T-helper 1 cell treated with Interleukin-12 subunit alpha and Interleukin-12 subunit beta and Interleukin-4 antibody, amounts not matched to agents 30 ng/mL and 1 ng/mL, for 36 hours (primary cell): ENCODE measurements at regions not wholly inside any gene's neighbourhood (a gene's known extent, or its start where the extent isn't known, plus 50 kb on each side); places are given as distances from the start of the nearest gene placed in this dataset.

Experiments used
- intact Hi-C: fragments of 100-400 bp; cut with micrococcal nuclease; formaldehyde crosslinking; loops from one replicate; pipeline ENCODE4 v1.15.1; 2024

DNA sequence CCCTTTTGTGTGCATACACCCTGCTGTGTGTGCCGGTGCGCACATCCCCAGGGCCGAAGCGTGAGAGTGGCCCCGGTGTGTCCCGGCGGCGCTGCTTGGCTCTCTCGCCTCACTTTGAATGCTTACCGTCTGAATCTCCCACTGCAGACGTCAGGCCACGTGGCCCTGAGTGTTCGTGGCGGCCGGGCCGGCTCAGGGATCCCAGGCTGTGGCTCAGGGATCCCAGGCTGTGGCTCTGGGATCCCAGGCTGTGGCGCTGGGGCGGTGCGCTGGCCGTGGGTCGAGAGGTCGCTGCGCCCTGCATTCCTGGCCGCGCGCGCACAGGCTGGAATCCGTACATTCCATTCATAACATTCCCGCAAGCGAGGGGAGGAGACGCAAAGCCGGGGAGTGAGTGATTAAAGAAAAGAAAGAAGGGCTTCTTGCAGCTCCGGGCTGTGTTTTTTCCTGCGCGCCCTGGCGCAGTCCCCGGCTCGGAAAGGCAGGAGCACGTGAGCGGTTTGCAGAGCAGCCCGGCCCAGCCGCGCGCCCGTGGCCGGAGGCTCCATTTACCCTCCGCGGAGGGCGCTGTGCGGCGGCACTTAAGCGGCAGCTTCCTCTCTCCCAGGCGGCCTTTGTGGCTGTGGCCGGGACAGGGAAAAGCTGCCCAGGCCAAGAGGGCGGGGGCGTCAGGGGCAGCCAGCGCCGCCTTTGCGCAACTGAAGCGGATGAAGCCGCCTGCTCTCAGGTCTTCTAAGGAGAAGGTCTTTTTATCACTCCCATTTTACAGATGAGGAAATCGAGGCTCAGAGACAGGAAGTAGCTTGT lies 87.0 kb upstream of the ALDH1L1 start:
- intact Hi-C loops, result no loop called here

DNA sequence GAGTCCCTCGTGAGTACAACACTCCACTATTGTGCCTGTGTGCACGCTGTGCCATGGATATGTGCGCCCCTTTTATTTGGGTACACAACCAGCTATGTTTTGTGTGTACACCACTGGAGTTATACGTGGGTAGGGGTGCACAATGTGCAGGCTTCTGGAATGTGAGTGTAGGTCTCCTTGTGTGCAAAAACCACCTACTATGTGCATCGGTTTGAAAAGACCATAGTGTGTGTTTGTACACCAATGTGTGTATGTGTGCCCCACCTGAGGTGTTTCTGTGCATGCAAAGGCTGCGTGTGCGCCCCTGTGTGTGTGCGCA lies 86.4 kb upstream of the ALDH1L1 start:
- intact Hi-C loops, result no loop called here

GRCh38 chr3:126266291-126266840 lies 86.0 kb upstream of the ALDH1L1 start:
- intact Hi-C loops, result no loop called here

DNA sequence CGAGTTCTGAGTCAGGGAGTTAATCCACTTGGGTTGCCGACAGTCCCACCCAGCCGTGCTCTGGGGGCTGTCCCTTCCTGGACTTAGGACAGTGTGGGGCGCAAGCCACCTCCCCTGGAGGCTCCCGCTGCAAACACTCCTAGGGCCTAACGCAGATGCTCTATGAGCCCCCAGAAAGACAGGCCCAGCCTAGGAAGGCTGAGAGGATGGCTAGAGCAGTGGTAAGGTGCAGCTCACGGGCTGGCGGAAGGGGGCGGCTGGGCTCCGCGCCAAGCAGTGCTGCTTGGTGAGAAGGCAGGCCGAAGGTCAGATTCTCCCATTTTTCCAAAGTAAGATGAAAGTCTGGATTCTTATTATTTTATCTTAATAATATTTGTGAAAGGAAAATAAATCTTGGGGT lies 84.6 kb upstream of the ALDH1L1 start:
- intact Hi-C loops, result no loop called here

GRCh38 chr3:126264381-126264780 lies 84.0 kb upstream of the ALDH1L1 start:
- intact Hi-C loops, result no loop called here

DNA sequence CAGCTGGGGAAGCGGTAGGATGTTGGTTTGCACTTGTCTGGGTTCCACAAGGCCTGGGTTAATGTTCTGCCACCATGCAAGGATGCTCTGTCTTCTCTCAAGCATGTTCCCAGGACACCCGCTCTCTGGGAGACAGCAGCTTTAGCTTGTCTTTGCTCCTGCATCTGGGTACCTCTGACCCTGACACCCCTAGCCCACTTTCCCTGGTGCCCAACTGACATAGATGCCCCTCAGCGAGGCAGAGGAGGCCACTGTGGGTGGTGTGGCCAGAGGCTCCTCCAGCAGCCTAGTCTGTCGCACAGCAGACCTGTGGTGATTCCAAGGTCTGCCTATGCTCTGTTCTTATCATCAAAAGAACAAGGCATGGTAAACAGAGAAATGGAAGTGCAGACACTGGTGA lies 83.6 kb upstream of the ALDH1L1 start:
- intact Hi-C loops, result no loop called here

DNA sequence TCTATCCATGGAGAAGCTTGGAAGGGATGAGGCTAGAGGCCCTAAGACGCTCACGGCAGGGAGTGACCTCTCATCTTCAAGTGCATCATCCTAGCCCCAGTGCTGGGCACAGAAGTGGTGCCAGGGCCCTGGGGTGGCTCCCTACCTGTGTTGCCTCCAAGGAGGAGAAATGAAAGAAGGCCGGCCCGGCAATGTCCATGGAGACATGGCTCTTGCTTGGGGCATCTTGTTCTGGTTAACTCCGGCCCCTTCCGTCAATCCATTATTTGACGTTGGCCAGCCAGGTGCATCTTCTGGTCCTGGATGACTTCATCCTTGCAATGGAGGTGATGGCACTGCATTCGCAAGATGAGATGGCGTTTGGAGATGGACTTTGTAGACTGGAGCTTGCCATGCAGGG lies 83.2 kb upstream of the ALDH1L1 start:
- intact Hi-C loops, result no loop called here

DNA sequence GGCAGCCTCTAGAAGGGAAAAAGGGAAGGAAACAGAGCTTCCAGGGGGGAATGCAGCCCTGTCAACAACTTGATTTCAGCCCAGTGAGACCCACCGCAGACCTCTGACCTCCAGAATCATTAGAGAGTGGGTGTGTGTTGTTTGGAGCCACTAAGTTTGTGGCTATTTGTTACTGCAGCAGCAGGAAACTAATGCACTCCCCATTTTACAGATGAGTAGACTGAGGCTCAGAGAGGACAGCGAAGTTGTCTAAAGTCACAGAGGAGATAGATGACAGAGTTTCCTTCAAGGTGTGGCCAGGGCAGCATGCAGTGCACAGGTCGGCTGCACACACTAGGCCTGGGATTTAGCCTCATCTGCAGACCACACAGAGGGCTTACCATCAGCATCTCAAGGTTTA lies 81.8 kb upstream of the ALDH1L1 start:
- intact Hi-C loops, result no loop called here

DNA sequence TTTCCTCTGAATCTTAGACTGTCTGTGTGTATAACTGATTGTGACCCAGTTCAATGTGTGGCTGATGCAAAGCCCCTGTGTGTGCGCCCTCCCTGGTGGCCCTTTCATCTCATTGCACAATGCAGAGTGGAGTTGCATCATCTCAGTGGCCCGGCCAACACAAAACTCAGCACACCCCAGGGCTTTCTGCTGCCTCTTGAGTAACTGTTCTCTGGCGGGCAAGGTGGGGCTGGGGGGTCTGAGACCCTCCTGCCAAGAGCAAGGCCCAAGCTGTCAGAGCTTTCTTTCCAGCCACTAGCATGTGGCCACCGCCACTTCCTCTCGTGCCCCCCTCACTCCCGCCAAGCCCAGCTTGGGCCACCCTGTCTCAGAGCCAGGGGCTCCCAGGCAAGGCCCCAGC lies 80.7 kb upstream of the ALDH1L1 start:
- intact Hi-C loops, result no loop called here

DNA sequence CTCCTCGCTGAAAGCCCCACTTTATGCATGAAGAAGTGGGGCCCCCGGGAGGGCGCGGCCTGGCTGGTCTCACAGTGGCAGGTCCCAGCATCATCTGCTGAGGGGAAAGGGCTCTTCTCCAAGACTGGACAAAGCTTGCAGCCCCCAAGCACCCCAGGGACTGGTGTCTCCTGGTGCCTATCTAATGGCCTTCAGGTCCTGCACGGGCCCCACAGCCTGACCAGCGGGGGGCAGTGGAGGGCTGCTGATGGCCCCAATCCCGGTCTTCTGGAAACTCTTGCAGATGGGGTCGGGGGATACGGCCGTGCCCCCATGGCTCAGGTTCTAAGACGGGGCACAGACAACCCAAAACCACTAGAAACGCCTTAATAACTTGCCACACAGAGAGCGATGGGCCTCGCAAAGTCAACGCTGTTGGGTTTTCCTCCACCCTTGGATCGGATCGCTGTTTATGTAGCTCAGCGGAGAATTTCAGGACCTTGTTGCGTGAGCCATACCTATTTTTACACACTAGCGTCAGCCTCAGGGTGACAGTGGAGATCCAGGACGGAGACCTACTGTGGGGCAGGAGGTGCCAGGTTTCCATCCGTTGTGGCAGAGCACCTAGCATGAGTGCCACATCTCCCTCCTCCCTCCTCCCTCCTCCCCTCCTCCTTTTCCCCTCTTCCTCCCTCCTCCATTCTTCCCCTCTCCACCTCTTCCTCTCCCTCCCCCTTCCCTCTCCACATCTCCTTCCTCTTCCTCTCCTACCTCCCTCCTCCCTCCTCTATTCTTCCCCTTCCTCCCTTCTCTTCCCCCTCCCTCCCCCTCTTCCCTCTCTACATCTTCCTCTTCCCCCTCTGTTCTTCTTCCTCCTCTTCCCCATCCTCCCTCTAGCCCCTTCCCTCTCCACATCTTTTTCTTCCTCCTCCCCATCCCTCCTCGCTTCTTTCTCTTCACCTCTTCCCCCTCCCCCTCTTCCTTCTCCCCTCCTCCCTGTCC lies 79.3 kb upstream of the ALDH1L1 start:
- intact Hi-C loops, result no loop called here

DNA sequence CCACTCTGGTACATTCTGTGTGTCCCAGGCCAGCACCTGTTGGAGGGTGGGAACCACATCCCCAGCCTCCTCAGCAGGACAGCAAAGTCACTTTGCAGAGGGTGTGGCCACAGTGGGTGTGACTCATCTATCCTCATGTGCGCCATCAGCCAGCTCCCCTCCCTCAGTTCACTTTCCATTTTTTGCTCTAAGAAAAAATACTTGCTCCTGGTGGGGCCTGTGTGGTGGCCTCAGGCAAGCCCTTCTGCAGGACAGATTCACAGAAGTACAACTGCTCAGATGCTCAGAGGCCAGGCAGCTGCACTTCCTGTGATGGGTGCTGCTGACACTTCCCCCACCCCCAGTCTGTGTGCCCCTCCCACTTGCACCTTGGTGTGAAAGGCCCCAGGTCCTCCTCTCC lies 78.3 kb upstream of the ALDH1L1 start:
- intact Hi-C loops, result no loop called here

- intact Hi-C loops, result no loop called here
Observed at GRCh38 chr3:126257984-126258383, 77.6 kb upstream of the ALDH1L1 start.

- intact Hi-C loops, result no loop called here
Observed at GRCh38 chr3:126257174-126257573, 76.8 kb upstream of the ALDH1L1 start.

GRCh38 chr3:126256251-126256650 lies 75.9 kb upstream of the ALDH1L1 start:
- intact Hi-C loops, result no loop called here

GRCh38 chr3:126253072-126253471 lies 72.7 kb upstream of the ALDH1L1 start:
- intact Hi-C loops, result no loop called here

GRCh38 chr3:126252373-126252772 lies 72.0 kb upstream of the ALDH1L1 start:
- intact Hi-C loops, result no loop called here

GRCh38 chr3:126245811-126246727 lies 65.7 kb upstream of the ALDH1L1 start:
- intact Hi-C loops, result loop anchor here (1.0 to 10.0 kb wide), 2 partner anchors 143 to 229 kb away; partner anchors contain the start of gene ZXDC
